K562 (cell line): ENCODE measurements at regions not wholly inside any gene's neighbourhood (a gene's known extent, or its start where the extent isn't known, plus 50 kb on each side); places are given as distances from the start of the nearest gene placed in this dataset.

Source experiments
- ATAC-seq: fragments of 200-7000 bp; cut with Tn5 transposase; 3 replicates; pipeline ENCODE4 v1.9.1; 2020; ENCODE audit warnings: moderate library complexity
- BruUV-seq: library from RNA; stranded (reverse); fragments of 400-500 nt; replicated peaks from 2 replicates; lab custom pipeline; 2021; lab: Mats Ljungman, UMichigan
- CTCF ChIA-PET: fragments of 300-600 bp; formaldehyde crosslinking; extraction: SDS; loops from one replicate; lab custom pipeline; 2021; ENCODE audit warnings: low intra/inter-chr PET ratio; lab: Yijun Ruan, JAX
- POLR2A ChIA-PET: fragments of 300-600, 350-650 bp; sonication (Branson Sonifier 250); formaldehyde crosslinking; extraction: SDS; loops from one replicate; lab custom pipeline; 2021; ENCODE audit warnings: antibody characterized with exemption, inconsistent platforms; lab: Yijun Ruan, JAX
- DNase-seq, 4 experiments: peaks; one replicate each; pipeline versions ENCODE4 v3.0.0 to v3.0.0-alpha.2; 2011 to 2018; ENCODE audit warnings: low spot score in 3 of 4, mixed read lengths in 3 of 4; ENCODE audit errors: extremely low read depth in 1 of 4
- FAIRE-seq: peaks from 2 replicates; lab custom pipeline; 2011; peaks lifted over from hg19 to GRCh38; lab: Jason Lieb, UNC
- H2AFZ ChIP-seq: 2 replicates; pipeline ENCODE4 v1.6.0; 2011; ENCODE audit warnings: low read depth, low read length, control low read depth, inconsistent platforms
- H3K27ac ChIP-seq: fragments of 200-600 bp; 3 replicates; pipeline ENCODE4 v1.8.0; 2011; ENCODE audit warnings: low read depth, mild to moderate bottlenecking, control low read depth, inconsistent platforms, low read length, moderate library complexity, mixed read lengths; ENCODE audit errors: extremely low read depth
- H3K27me3 ChIP-seq, 2 experiments: fragments of 300-600 bp in 1 of 2; 2 replicates in 1 of 2; 3 replicates in 1 of 2; pipeline versions ENCODE4 v1.6.0 to v1.8.0; 2011; ENCODE audit warnings: inconsistent platforms in 2 of 2, low read length in 2 of 2, mild to moderate bottlenecking in 1 of 2, mixed read lengths in 1 of 2, moderate library complexity in 1 of 2; ENCODE audit not compliant: control insufficient read depth in 2 of 2, insufficient read depth in 2 of 2
- H3K36me3 ChIP-seq: fragments of 300-600 bp; 3 replicates; pipeline ENCODE4 v1.8.0; 2011; ENCODE audit warnings: mild to moderate bottlenecking, low read length, inconsistent platforms; ENCODE audit not compliant: control insufficient read depth, insufficient read depth
- H3K4me1 ChIP-seq, 2 experiments: fragments of 200-600 bp in 1 of 2; replicated peaks in 1 of 2; 2 replicates in 1 of 2; 3 replicates in 1 of 2; pipeline versions ENCODE4 v1.5.1 to v1.8.0; 2011; ENCODE audit warnings: inconsistent platforms in 2 of 2, low read length in 2 of 2, mild to moderate bottlenecking in 1 of 2, mixed read lengths in 1 of 2, moderate library complexity in 1 of 2; ENCODE audit not compliant: control insufficient read depth in 2 of 2, insufficient read depth in 2 of 2
- H3K4me2 ChIP-seq: 2 replicates; pipeline ENCODE4 v1.6.1; 2011; ENCODE audit warnings: low read length, control low read depth, inconsistent platforms, mixed read lengths; ENCODE audit not compliant: insufficient read depth
- H3K4me3 ChIP-seq: fragments of 200-600 bp; sonication (generic), shearing (Covaris generic); 2 replicates; pipeline ENCODE4 v1.5.1; 2016; ENCODE audit warnings: control low read depth, inconsistent platforms
- H3K79me2 ChIP-seq: fragments of 200-600 bp; 3 replicates; pipeline ENCODE4 v1.8.0; 2011; ENCODE audit warnings: low read length, inconsistent platforms; ENCODE audit not compliant: control insufficient read depth, insufficient read depth
- H3K9ac ChIP-seq, 2 experiments: 2 replicates each; pipeline versions ENCODE4 v1.6.0 to v1.6.1; 2011; ENCODE audit warnings: low read depth in 2 of 2, low read length in 2 of 2, control low read depth in 1 of 2, inconsistent platforms in 1 of 2, mild to moderate bottlenecking in 1 of 2, mixed read lengths in 1 of 2; ENCODE audit not compliant: insufficient read depth in 1 of 2
- H3K9me1 ChIP-seq: one replicate; pipeline ENCODE4 v1.6.0; 2011; ENCODE audit warnings: inconsistent platforms, mild to moderate bottlenecking, low read length, moderate library complexity; ENCODE audit not compliant: control insufficient read depth, insufficient read depth
- H3K9me3 ChIP-seq: replicated peaks from 2 replicates; pipeline ENCODE4 v1.5.1; 2011; ENCODE audit warnings: low read depth, low read length, inconsistent platforms; ENCODE audit not compliant: control insufficient read depth, insufficient read depth
- H4K20me1 ChIP-seq: replicated peaks from 2 replicates; pipeline ENCODE4 v1.6.1; 2011; ENCODE audit warnings: low read length, inconsistent platforms, mixed read lengths; ENCODE audit not compliant: control insufficient read depth, insufficient read depth
- GABPB1 ChIP-seq: sonication (generic); formaldehyde crosslinking; IDR thresholded peaks from 2 replicates; pipeline ENCODE4 v1.8.0; 2022; ENCODE audit warnings: mild to moderate bottlenecking, missing genetic modification reagents
- HDAC1 ChIP-seq, 2 experiments: fragments of 450-650 bp; IDR thresholded peaks; 2 replicates each; pipeline ENCODE4 v1.6.1; 2016 to 2017; ENCODE audit warnings: inconsistent platforms in 1 of 2, mild to moderate bottlenecking in 1 of 2, moderate library complexity in 1 of 2
- MCM3 ChIP-seq: fragments of 450-650 bp; IDR thresholded peaks from 2 replicates; pipeline ENCODE4 v1.6.1; 2016
- NRF1 ChIP-seq, 2 experiments: fragments of 450-650 bp; IDR thresholded peaks in 1 of 2; conservative IDR thresholded peaks in 1 of 2; 2 replicates each; pipeline ENCODE4 v1.6.1; 2014; ENCODE audit warnings: mild to moderate bottlenecking in 2 of 2
- PRMT5 ChIP-seq: sonication (generic); formaldehyde crosslinking; IDR thresholded peaks from 2 replicates; pipeline ENCODE4 v1.5.0; 2020; ENCODE audit warnings: missing genetic modification reagents
- TBP ChIP-seq: optimal IDR thresholded peaks from 2 replicates; pipeline ENCODE3; 2011; ENCODE audit warnings: low read depth, low read length, improper control_type of control experiment
- TEAD2 ChIP-seq: fragments of 450-650 bp; IDR thresholded peaks from 2 replicates; pipeline ENCODE4 v1.6.1; 2016; ENCODE audit warnings: missing genetic modification characterization, control low read depth, missing compliant biosample characterization
- ZNF232 ChIP-seq: sonication (generic); formaldehyde crosslinking; IDR thresholded peaks from 2 replicates; pipeline ENCODE4 v1.8.0; 2022; ENCODE audit warnings: mild to moderate bottlenecking, missing genetic modification reagents
- WGBS: fragments of 100-300 bp; shearing (Covaris generic); methylation state at CpG from one replicate; pipeline ENCODE4 v1.1.6; 2016; ENCODE audit warnings: low coverage, mixed read lengths; ENCODE audit not compliant: insufficient coverage; ENCODE audit errors: missing lambda C conversion rate; 5-methylcytosine and 5-hydroxymethylcytosine counted together
- in situ Hi-C: fragments of 300-500 bp; cut with MboI; formaldehyde crosslinking; loops from 4 replicates; pipeline ENCODE4 v1.15.0; 2018; ENCODE audit warnings: inconsistent platforms, mixed read lengths
- intact Hi-C: fragments of 100-400 bp; cut with micrococcal nuclease; formaldehyde crosslinking; loops from 2 replicates; pipeline ENCODE4 v1.14.2; 2022
- TF ChIP-seq, protein P1 (sequence below): fragments of 250-450 bp; sonication (Bioruptor Pico); IDR thresholded peaks from 2 replicates; pipeline ENCODE4 v1.4.0; 2020; ENCODE audit warnings: mild to moderate bottlenecking, moderate library complexity

DNA sequence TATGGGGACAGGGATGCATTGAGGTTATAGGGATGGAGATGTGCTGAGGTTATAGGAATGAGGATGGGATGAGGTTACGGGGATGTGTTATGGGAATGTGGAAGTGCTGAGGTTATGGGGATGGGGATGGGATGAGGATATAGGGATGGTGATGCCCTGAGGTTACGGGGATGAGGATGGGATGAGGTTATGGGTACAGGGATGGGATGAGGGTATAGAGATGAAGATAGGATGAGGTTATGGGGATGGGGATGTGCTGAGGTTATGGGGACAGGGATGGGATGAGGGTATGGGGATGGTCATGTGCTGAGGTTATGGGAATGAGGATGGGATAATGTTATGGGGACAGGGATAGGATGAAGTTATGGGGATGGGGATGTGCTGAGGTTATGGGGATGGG lies 542.8 kb downstream of the CDH26 start:
- in situ Hi-C loops (no loop called here), intact Hi-C loops (no loop called here)
- BruUV-seq, result no TSS peak
- Histone ChIP-seq H2AFZ (no peak overlapping the region), H3K27me3 (no peaks in the 10 kb centered on the region), H3K4me3 (no peak overlapping the region), H3K27ac (no peak overlapping the region), H4K20me1 (no peaks in the 10 kb centered on the region), H3K79me2 (no peaks in the 10 kb centered on the region), H3K4me2 (no peak overlapping the region), H3K9me1 (no peaks in the 10 kb centered on the region), H3K9me3 (no peaks in the 10 kb centered on the region), H3K4me1 (no peaks in the 10 kb centered on the region), H3K36me3 (no peaks in the 10 kb centered on the region), H3K9ac (no peak overlapping the region)
- ChIA-PET POLR2A (no interaction called here), CTCF (no interaction called here)
- 0% methylated on average over 2 of the region's 2 CpGs for WGBS
- FAIRE-seq (no peak), DNase-seq (no peak), ATAC-seq (no peak)
- TF ChIP-seq HDAC1 (IDR thresholded peaks at IDR 0.05) (no peak), MCM3 (no peak), ZNF232 (CRISPR knock-in tag) (no peak), TEAD2 (tag) (no peak), NRF1 (conservative IDR thresholded peaks at IDR 0.05 in 1 of 2, IDR thresholded peaks at IDR 0.05 in 1 of 2) (no peak), GABPB1 (CRISPR knock-in tag) (no peak), PRMT5 (CRISPR knock-in tag) (no peak), TBP (no peak)
- TF ChIP-seq, protein P1, sequence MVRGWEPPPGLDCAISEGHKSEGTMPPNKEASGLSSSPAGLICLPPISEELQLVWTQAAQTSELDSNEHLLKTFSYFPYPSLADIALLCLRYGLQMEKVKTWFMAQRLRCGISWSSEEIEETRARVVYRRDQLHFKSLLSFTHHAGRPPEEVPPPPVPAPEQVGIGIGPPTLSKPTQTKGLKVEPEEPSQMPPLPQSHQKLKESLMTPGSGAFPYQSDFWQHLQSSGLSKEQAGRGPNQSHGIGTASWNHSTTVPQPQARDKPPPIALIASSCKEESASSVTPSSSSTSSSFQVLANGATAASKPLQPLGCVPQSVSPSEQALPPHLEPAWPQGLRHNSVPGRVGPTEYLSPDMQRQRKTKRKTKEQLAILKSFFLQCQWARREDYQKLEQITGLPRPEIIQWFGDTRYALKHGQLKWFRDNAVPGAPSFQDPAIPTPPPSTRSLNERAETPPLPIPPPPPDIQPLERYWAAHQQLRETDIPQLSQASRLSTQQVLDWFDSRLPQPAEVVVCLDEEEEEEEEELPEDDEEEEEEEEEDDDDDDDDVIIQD, result no peak
